Bone marrow (tissue), 2 donors: ENCODE measurements at regions not wholly inside any gene's neighbourhood (a gene's known extent, or its start where the extent isn't known, plus 50 kb on each side); places are given as distances from the start of the nearest gene placed in this dataset.

Experiments used
- DNase-seq, 2 donors: peaks; one replicate each; lab custom pipeline; 2025; lab: John Stamatoyannopoulos, UW

DNA sequence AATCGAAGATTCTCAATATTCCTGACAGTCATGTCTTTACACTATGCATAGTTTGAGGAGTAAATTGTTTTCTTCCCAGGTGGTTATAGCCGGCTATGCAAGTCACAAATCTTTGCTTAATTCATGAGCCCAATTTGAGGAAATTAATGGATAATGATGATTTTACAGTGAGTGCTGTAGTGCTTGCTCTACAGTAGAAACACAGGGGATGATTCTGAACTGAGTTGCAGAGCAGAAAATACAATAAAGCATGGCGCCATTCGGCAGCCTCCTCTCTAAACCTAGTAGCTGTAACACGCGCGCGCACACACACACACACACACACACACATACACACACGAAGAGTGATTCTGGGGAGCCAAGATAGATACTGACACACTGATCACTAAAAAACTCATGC, 181.7 kb upstream of the DPH6 start:
- DNase-seq: no peak

- DNase-seq: no peak
These were observed 182.4 kb upstream of the DPH6 start for GRCh38 chr15:35728219-35728940.

- no peak for DNase-seq
These were observed 190.2 kb upstream of the DPH6 start for GRCh38 chr15:35736150-35736549.

GRCh38 chr15:35737441-35737840, 191.5 kb upstream of the DPH6 start:
- DNase-seq: no peak

GRCh38 chr15:35738370-35738769, 192.4 kb upstream of the DPH6 start:
- DNase-seq: no peak

DNA sequence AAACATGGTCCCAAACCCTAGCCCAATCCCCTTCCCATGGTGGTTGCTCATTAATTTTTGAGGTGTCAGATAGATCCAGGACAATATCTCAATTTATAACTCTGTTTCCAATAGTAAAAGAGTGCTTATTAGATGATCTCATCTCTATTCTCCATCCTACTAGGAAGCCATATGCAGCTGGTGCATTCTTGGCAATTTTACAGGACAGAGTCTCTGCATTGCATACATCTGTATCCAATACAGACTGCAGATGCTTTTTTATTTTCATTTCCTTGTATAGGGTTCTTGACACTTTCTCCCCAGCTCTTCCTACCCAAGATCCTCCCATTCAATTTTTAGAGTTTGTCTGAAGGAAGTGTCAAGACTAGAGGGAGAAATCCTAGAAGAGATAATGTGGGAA, 194.8 kb upstream of the DPH6 start:
- no peak for DNase-seq

DNA sequence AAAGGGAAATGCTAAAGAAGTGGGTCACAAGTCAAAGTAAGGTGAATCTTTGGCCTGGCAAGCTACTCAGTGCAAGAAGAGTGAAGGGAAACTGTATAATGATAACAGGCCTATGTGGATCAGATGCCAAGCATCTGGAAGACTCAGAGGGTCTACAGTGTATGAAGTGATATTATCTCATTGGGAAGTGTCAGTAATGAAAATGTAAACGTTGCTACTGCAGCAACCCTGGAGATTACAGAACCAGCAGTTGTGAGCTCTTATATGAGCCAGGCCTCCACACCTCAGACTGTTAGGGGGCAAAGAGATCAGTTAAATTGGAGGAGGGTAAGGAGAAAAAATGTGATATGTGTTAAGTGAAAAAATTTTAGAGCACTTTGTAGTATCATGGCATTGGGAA, 195.4 kb upstream of the DPH6 start:
- DNase-seq: no peak

GRCh38 chr15:35741881-35742280, 195.9 kb upstream of the DPH6 start:
- no peak for DNase-seq

DNA sequence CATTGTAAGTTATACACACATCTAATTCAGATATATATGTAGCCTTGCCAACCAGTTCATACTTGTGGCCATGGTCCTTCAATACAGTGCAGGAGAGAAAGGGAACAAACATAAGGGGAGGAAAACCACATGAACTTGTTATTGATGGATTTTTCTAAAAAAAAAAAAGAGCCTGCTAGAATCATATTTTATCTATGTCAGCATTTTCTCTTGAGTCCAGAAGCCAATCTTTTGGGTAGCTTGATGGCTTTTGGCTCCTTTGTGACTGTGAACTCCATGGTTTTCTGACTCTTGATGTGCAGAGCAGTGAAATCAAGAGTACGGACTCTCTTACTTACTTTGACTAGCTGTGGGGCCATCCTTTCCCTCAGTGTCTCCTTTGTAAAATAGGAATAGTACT, 197.4 kb upstream of the DPH6 start:
- DNase-seq: no peak

GRCh38 chr15:35746121-35746520, 200.2 kb upstream of the DPH6 start:
- no peak for DNase-seq

- DNase-seq: no peak
These were observed 202.1 kb upstream of the DPH6 start for GRCh38 chr15:35748105-35748504.

GRCh38 chr15:35750051-35750450, 204.1 kb upstream of the DPH6 start:
- no peak for DNase-seq

GRCh38 chr15:35751413-35752133, 205.6 kb upstream of the DPH6 start:
- DNase-seq: no peak

GRCh38 chr15:35752134-35752466, 206.1 kb upstream of the DPH6 start:
- DNase-seq: no peak

GRCh38 chr15:35753486-35753885, 207.5 kb upstream of the DPH6 start:
- no peak for DNase-seq

DNA sequence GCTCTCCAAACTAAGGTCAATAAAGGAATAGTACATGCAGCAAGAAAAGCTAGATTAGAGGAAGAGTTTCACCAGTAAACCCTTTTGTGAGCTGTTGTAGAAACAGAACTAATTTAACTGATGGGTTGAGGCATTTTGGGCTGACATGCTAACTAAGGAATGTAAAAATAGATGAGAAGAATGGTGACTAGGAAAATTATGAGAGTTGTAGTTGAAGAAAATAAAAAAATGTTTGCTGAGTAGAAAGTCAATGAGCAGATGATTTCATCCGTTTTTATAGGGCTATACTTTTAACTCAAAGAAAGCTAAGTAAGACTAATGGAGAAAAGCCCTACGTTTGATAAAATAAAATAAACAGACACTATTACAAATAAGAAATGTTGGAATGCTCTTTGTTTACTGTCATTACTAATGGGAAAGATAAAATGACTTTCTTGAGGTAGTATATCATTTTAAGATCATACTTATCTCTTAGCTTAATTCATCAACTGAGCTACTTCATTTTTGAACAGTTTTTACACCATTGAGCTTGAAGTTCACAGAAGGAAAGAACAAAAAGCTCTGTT, 209.4 kb upstream of the DPH6 start:
- no peak for DNase-seq

- no peak for DNase-seq
These were observed 210.7 kb upstream of the DPH6 start for GRCh38 chr15:35756623-35757022.

GRCh38 chr15:35757361-35757760, 211.4 kb upstream of the DPH6 start:
- no peak for DNase-seq

DNA sequence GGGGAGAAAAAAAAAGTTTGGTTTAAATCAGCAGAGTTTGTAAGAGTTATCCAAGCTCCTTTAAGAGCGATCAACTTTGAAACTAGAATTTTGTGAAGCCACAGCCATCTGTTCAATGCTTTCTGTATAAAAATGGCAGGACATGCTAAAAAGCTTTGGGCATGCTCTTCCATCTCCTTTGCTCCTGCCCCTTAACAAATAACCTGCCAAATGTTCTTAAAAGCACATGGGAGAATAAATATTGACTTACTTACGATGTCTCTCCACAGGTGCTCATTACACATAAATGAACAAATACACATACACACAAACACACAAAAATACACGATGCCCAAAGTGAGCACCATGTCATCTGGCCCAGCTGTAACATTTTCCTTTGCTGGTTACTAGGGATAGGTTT, 211.8 kb upstream of the DPH6 start:
- DNase-seq: no peak

DNA sequence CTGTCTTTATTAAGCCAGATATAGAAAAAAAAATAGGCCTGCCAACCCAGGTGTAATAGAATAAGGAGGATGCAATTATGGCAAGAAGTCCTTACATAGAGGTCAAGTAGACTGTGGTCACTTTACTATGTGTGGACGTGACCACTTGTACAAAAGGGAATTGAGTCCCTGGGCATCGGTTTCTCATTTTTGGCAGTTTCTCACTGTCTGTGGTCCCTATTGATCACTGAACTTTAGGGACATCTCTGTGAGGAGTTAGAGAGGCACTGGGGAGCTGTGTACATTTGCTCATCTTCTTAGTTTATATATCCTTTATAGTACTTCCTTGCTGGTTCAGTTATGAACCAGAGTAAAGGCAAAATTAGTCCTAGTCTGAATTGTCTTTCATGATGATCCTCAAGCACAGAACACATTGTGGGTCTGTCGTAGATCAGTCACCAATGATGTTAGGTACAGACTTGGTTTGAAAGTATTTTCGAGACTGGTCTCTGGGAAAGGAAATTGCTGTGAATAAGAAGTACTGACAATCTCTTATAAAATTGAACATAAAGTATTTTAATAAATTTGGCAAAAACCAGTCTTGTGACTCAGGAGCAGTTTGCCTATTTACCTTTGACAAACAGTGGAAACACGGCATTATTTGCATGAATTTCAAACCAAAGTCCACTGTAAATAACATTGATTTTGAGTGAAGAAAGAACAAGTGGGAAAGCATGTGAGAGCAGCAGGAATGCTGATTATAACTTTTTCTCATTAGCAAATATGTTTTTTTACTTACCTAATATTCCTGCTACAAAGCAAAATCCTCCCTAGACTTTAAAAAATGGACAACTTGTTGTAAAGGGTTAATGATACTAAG, 218.9 kb upstream of the DPH6 start:
- DNase-seq: no peak

- no peak for DNase-seq
These were observed 223.0 kb upstream of the DPH6 start for GRCh38 chr15:35768949-35769348.

- no peak for DNase-seq
These were observed 223.7 kb upstream of the DPH6 start for GRCh38 chr15:35769656-35770055.
